ENCODE measurements at regions not wholly inside any gene's neighbourhood (a gene's known extent, or its start where the extent isn't known, plus 50 kb on each side); places are given as distances from the start of the nearest gene placed in this dataset.
A peak's percentile ranks its signal among the peaks of the same experiment; 100 is the strongest.
"Not testable (repeated sequence)": the region's sequence is repeated elsewhere in the genome, so short reads cannot be mapped to it uniquely, and the experiment has no call there.

DNA sequence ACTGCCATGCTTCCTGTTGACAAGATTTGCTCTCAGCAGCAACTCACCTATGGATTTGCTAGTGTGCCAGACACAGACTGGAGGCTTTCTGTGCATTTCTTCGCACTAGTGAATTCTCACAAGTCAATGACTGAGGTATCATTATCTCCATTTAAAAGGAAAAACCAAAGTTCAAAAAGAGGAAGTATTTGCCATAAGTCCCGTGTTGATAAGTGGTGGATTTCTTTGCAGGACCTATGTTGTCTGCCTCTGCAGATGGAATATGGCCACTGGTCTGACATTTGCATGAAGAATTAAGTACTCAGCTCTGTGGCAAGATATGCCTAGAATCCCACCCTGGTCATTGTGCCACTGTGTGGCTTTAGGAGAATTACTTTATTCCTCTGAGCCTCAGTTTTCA, 299.6 kb downstream of the PAX3 start:
- Histone ChIP-seq H3K36me3 (ENCODE audit: insufficient read depth, insufficient read length, low read length) (no peaks in the 10 kb centered on the region), H3K27me3 (ENCODE audit: insufficient read depth, insufficient read length) (no peaks in the 10 kb centered on the region), H3K9ac (ENCODE audit: insufficient read length, low read depth) (no peak overlapping the region), H3K4me1 (ENCODE audit: insufficient read depth, insufficient read length) (no peaks in the 10 kb centered on the region), H3K4me3 (ENCODE audit: insufficient read length, low read depth) (no peak overlapping the region), H3K9me3 (ENCODE audit: insufficient read depth, low read length) (no peaks in the 10 kb centered on the region)
- no peak for TF ChIP-seq YY1 (IDR thresholded peaks at IDR 0.05; ENCODE audit: insufficient read depth, insufficient read length)
- no peak for TF ChIP-seq ZNF274 (IDR thresholded peaks at IDR 0.05; ENCODE audit: low read depth, low read length)
- no peak for TF ChIP-seq SUZ12 (IDR thresholded peaks at IDR 0.05; ENCODE audit: extremely low read depth, insufficient read depth, insufficient read length)
- no peak for DNase-seq (ENCODE audit: low read depth, low spot score)

GRCh38 chr2:221997683-221998082, 301.1 kb downstream of the PAX3 start:
- Histone ChIP-seq H3K4me3 (ENCODE audit: insufficient read length, low read depth) (no peak overlapping the region), H3K27me3 (ENCODE audit: insufficient read depth, insufficient read length) (no peaks in the 10 kb centered on the region), H3K36me3 (ENCODE audit: insufficient read depth, insufficient read length, low read length) (no peaks in the 10 kb centered on the region), H3K4me1 (ENCODE audit: insufficient read depth, insufficient read length) (no peaks in the 10 kb centered on the region), H3K9ac (ENCODE audit: insufficient read length, low read depth) (no peak overlapping the region), H3K9me3 (ENCODE audit: insufficient read depth, low read length) (no peaks in the 10 kb centered on the region)
- DNase-seq (ENCODE audit: low read depth, low spot score), result no peak
- TF ChIP-seq YY1 (IDR thresholded peaks at IDR 0.05; ENCODE audit: insufficient read depth, insufficient read length) (no peak), ZNF274 (IDR thresholded peaks at IDR 0.05; ENCODE audit: low read depth, low read length) (no peak), SUZ12 (IDR thresholded peaks at IDR 0.05; ENCODE audit: extremely low read depth, insufficient read depth, insufficient read length) (no peak)

- H3K27me3 ChIP-seq (ENCODE audit: insufficient read depth, insufficient read length), result no peaks in the 10 kb centered on the region
- H3K4me3 ChIP-seq (ENCODE audit: insufficient read length, low read depth), result no peak overlapping the region
- H3K9ac ChIP-seq (ENCODE audit: insufficient read length, low read depth), result no peak overlapping the region
- no peaks in the 10 kb centered on the region for H3K9me3 ChIP-seq (ENCODE audit: insufficient read depth, low read length)
- TF ChIP-seq ZNF274 (IDR thresholded peaks at IDR 0.05; ENCODE audit: low read depth, low read length) (no peak), SUZ12 (IDR thresholded peaks at IDR 0.05; ENCODE audit: extremely low read depth, insufficient read depth, insufficient read length) (no peak), YY1 (IDR thresholded peaks at IDR 0.05; ENCODE audit: insufficient read depth, insufficient read length) (no peak)
- H3K4me1 ChIP-seq (ENCODE audit: insufficient read depth, insufficient read length), result no peaks in the 10 kb centered on the region
- peak; percentile 40 for DNase-seq (ENCODE audit: low read depth, low spot score)
- no peaks in the 10 kb centered on the region for H3K36me3 ChIP-seq (ENCODE audit: insufficient read depth, insufficient read length, low read length)
Measured at GRCh38 chr2:221997100-221997499, 301.7 kb downstream of the PAX3 start.

GRCh38 chr2:221994926-221995325, 303.9 kb downstream of the PAX3 start:
- Histone ChIP-seq H3K9me3 (ENCODE audit: insufficient read depth, low read length) (no peaks in the 10 kb centered on the region), H3K9ac (ENCODE audit: insufficient read length, low read depth) (no peak overlapping the region), H3K4me3 (ENCODE audit: insufficient read length, low read depth) (no peak overlapping the region), H3K27me3 (ENCODE audit: insufficient read depth, insufficient read length) (no peaks in the 10 kb centered on the region), H3K4me1 (ENCODE audit: insufficient read depth, insufficient read length) (no peaks in the 10 kb centered on the region), H3K36me3 (ENCODE audit: insufficient read depth, insufficient read length, low read length) (no peaks in the 10 kb centered on the region)
- no peak for DNase-seq (ENCODE audit: low read depth, low spot score)
- TF ChIP-seq YY1 (IDR thresholded peaks at IDR 0.05; ENCODE audit: insufficient read depth, insufficient read length), result no peak
- TF ChIP-seq ZNF274 (IDR thresholded peaks at IDR 0.05; ENCODE audit: low read depth, low read length), result no peak
- TF ChIP-seq SUZ12 (IDR thresholded peaks at IDR 0.05; ENCODE audit: extremely low read depth, insufficient read depth, insufficient read length), result no peak

DNA sequence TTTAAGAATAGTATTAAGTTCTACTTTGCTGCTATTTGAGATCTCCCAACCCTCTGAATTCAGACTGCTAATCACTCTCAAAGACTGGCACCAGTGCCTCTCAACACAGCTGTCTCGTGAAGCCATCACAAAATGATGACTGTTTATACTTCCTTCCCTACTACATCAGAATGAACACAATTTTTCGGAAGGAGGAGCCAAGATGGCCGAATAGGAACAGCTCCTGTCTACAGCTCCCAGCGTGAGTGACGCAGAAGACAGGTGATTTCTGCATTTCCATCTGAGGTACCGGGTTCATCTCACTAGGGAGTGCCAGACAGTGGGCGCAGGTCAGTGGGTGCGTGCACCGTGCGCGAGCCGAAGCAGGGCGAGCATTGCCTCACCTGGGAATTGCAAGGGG, 314.4 kb downstream of the PAX3 start:
- not testable (repeated sequence) for H3K27me3 ChIP-seq (ENCODE audit: insufficient read depth, insufficient read length); H3K9ac ChIP-seq (ENCODE audit: insufficient read length, low read depth); H3K36me3 ChIP-seq (ENCODE audit: insufficient read depth, insufficient read length, low read length); DNase-seq (ENCODE audit: low read depth, low spot score); H3K4me1 ChIP-seq (ENCODE audit: insufficient read depth, insufficient read length); H3K9me3 ChIP-seq (ENCODE audit: insufficient read depth, low read length)
- peak overlapping the region; percentile 32 for H3K4me3 ChIP-seq (ENCODE audit: insufficient read length, low read depth)

DNA sequence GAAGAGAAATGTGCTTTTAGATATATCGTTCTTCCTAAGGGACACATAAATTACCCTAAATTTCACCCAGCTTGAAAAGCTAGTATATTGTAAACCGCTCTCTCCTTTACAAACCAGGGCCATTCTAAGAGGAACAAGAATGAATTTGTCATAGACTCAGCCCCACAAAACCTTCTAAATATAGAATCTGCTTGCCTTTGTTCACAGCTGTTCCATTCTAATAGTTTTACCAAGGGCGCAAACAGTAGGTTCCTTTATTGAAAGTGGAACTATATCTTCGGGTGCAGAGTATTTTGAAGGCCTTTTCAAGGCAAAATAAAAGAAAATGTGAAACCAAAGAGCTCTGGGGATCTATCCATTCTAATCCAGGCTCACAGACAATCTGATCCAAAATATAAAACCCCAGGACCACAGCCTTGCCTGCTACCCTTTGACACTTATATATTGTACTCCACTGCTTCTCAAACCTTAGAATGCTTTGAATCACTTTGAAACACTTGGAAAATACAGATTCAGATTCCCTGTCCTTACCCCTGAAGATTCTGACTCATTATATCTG, 316.8 kb downstream of the PAX3 start:
- DNase-seq (ENCODE audit: low read depth, low spot score), result no peak
- no peaks in the 10 kb centered on the region for H3K36me3 ChIP-seq (ENCODE audit: insufficient read depth, insufficient read length, low read length)
- no peak overlapping the region for H3K4me3 ChIP-seq (ENCODE audit: insufficient read length, low read depth)
- H3K27me3 ChIP-seq (ENCODE audit: insufficient read depth, insufficient read length), result no peaks in the 10 kb centered on the region
- no peak overlapping the region for H3K9ac ChIP-seq (ENCODE audit: insufficient read length, low read depth)
- no peaks in the 10 kb centered on the region for H3K4me1 ChIP-seq (ENCODE audit: insufficient read depth, insufficient read length)
- H3K9me3 ChIP-seq (ENCODE audit: insufficient read depth, low read length), result no peaks in the 10 kb centered on the region
- TF ChIP-seq SUZ12 (IDR thresholded peaks at IDR 0.05; ENCODE audit: extremely low read depth, insufficient read depth, insufficient read length), result no peak
- TF ChIP-seq YY1 (IDR thresholded peaks at IDR 0.05; ENCODE audit: insufficient read depth, insufficient read length), result no peak
- TF ChIP-seq ZNF274 (IDR thresholded peaks at IDR 0.05; ENCODE audit: low read depth, low read length), result no peak

GRCh38 chr2:221975151-221975550, 323.6 kb downstream of the PAX3 start:
- Histone ChIP-seq H3K9ac (ENCODE audit: insufficient read length, low read depth) (no peak overlapping the region), H3K27me3 (ENCODE audit: insufficient read depth, insufficient read length) (no peaks in the 10 kb centered on the region), H3K36me3 (ENCODE audit: insufficient read depth, insufficient read length, low read length) (no peaks in the 10 kb centered on the region), H3K4me1 (ENCODE audit: insufficient read depth, insufficient read length) (no peaks in the 10 kb centered on the region), H3K4me3 (ENCODE audit: insufficient read length, low read depth) (no peak overlapping the region), H3K9me3 (ENCODE audit: insufficient read depth, low read length) (no peaks in the 10 kb centered on the region; the same call in 1 of the 2 replicates)
- no peak for DNase-seq (ENCODE audit: low read depth, low spot score)
- TF ChIP-seq SUZ12 (IDR thresholded peaks at IDR 0.05; ENCODE audit: extremely low read depth, insufficient read depth, insufficient read length) (no peak), YY1 (IDR thresholded peaks at IDR 0.05; ENCODE audit: insufficient read depth, insufficient read length) (no peak), ZNF274 (IDR thresholded peaks at IDR 0.05; ENCODE audit: low read depth, low read length) (no peak)

- Histone ChIP-seq H3K4me1 (ENCODE audit: insufficient read depth, insufficient read length) (no peaks in the 10 kb centered on the region), H3K9me3 (ENCODE audit: insufficient read depth, low read length) (no peaks in the 10 kb centered on the region; the same call in 1 of the 2 replicates), H3K27me3 (ENCODE audit: insufficient read depth, insufficient read length) (no peaks in the 10 kb centered on the region), H3K9ac (ENCODE audit: insufficient read length, low read depth) (no peak overlapping the region), H3K4me3 (ENCODE audit: insufficient read length, low read depth) (no peak overlapping the region), H3K36me3 (ENCODE audit: insufficient read depth, insufficient read length, low read length) (no peaks in the 10 kb centered on the region)
- no peak for DNase-seq (ENCODE audit: low read depth, low spot score)
- TF ChIP-seq YY1 (IDR thresholded peaks at IDR 0.05; ENCODE audit: insufficient read depth, insufficient read length) (no peak), SUZ12 (IDR thresholded peaks at IDR 0.05; ENCODE audit: extremely low read depth, insufficient read depth, insufficient read length) (no peak), ZNF274 (IDR thresholded peaks at IDR 0.05; ENCODE audit: low read depth, low read length) (no peak)
Measured at GRCh38 chr2:221973902-221974301, 324.9 kb downstream of the PAX3 start.
